HepG2 (cell line): ENCODE measurements at regions not wholly inside any gene's neighbourhood (a gene's known extent, or its start where the extent isn't known, plus 50 kb on each side); places are given as distances from the start of the nearest gene placed in this dataset.

Source experiments
- FOXA1 ChIP-seq, 2 experiments: fragments of 450-650 bp in 1 of 2; sonication (generic) in 1 of 2; formaldehyde crosslinking in 1 of 2; IDR thresholded peaks; 2 replicates each; pipeline versions ENCODE4 v1.4.0 to v1.6.1; 2016 to 2020; ENCODE audit warnings: missing genetic modification reagents in 1 of 2
- HNF4A ChIP-seq: sonication (generic); formaldehyde crosslinking; IDR thresholded peaks from 2 replicates; pipeline ENCODE4 v1.4.0; 2020; ENCODE audit warnings: missing genetic modification reagents
- JUNB ChIP-seq: sonication (generic); formaldehyde crosslinking; IDR thresholded peaks from 2 replicates; pipeline ENCODE4 v1.8.0; 2022; ENCODE audit warnings: missing genetic modification reagents, mild to moderate bottlenecking, borderline replicate concordance
- NCOR1 ChIP-seq: fragments of 200-600 bp; sonication (generic); IDR thresholded peaks from 2 replicates; pipeline ENCODE4 v1.7.0; 2017; ENCODE audit warnings: antibody characterized with exemption, low read length, borderline replicate concordance
- PCBP2 ChIP-seq: fragments of 200-400 bp; formaldehyde crosslinking; optimal IDR thresholded peaks from 2 replicates; pipeline ENCODE3; 2018; ENCODE audit warnings: low read length, low read depth; ENCODE audit not compliant: poor library complexity, severe bottlenecking
- POGK ChIP-seq: sonication (generic); formaldehyde crosslinking; conservative IDR thresholded peaks from 2 replicates; pipeline ENCODE4 v1.8.0; 2022; ENCODE audit warnings: mild to moderate bottlenecking, moderate library complexity, missing genetic modification reagents
- RFXAP ChIP-seq: sonication (generic); formaldehyde crosslinking; IDR thresholded peaks from 2 replicates; pipeline ENCODE4 v1.4.0; 2020; ENCODE audit warnings: missing genetic modification reagents, borderline replicate concordance
- SNAI1 ChIP-seq: sonication (generic); formaldehyde crosslinking; IDR thresholded peaks from 2 replicates; pipeline ENCODE4 v1.5.0; 2020; ENCODE audit warnings: mild to moderate bottlenecking, missing genetic modification reagents, borderline replicate concordance
- SOX6 ChIP-seq, 2 experiments: fragments of 450-650 bp in 1 of 2; sonication (generic) in 1 of 2; formaldehyde crosslinking in 1 of 2; IDR thresholded peaks; 2 replicates each; pipeline versions ENCODE4 v1.4.0 to v1.6.1; 2017 to 2020; ENCODE audit warnings: antibody characterized with exemption in 1 of 2, mild to moderate bottlenecking in 1 of 2, missing genetic modification reagents in 1 of 2
- STAG1 ChIP-seq: sonication (generic); formaldehyde crosslinking; IDR thresholded peaks from 2 replicates; pipeline ENCODE4 v1.4.0; 2020; ENCODE audit warnings: missing genetic modification reagents
- U2AF1 ChIP-seq: fragments of 200-400 bp; formaldehyde crosslinking; optimal IDR thresholded peaks from 2 replicates; pipeline ENCODE3; 2017; ENCODE audit warnings: mild to moderate bottlenecking, low read depth, low read length
- ZNF629 ChIP-seq: sonication (generic); formaldehyde crosslinking; conservative IDR thresholded peaks from 2 replicates; pipeline ENCODE4 v1.5.0; 2020; ENCODE audit warnings: missing genetic modification reagents
- TF ChIP-seq, protein P1 (sequence below): sonication (generic); formaldehyde crosslinking; IDR thresholded peaks from 2 replicates; pipeline ENCODE4 v1.5.0; 2020; ENCODE audit warnings: mild to moderate bottlenecking, missing genetic modification reagents, moderate library complexity

DNA sequence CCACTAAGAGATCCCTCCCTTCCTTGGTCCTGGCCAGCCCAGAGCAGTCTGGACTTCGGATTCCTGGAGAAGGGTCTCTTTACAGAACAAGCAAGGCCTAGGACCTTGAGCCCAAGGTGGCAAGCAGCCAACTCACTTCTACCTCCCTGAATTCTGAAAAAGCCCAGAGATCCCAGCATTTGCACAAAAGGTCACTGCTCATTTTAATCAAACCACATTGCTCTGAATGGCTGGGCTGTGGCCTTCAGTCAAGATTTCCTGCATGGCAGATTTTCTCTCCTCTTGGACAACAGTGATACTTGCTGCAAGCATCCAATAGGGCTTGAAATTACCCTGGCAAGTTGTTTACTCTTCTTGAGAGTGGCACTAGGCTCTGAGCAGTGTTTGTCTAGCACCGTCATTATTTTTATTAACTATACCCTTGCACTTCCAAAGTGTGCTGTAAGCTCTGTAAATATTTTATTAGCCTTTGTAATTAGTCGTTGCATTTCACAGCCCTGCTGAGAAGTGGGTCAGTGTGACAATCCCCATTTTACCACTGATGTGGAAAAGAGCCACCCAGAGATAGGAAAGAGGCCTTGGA, 274.7 kb upstream of the CTNNB1 start (continued):
- no peak for TF ChIP-seq POGK
- no peak for TF ChIP-seq SNAI1 (CRISPR knock-in tag)
- no peak for TF ChIP-seq STAG1 (CRISPR knock-in tag)
- peak; percentile 31; the same call in 1 of the 2 replicates for TF ChIP-seq NCOR1
- TF ChIP-seq JUNB (CRISPR knock-in tag) = no peak
- no peak for TF ChIP-seq U2AF1
- TF ChIP-seq HNF4A (CRISPR knock-in tag) = peak; percentile 74
- TF ChIP-seq PCBP2 = no peak
- no peak for TF ChIP-seq FOXA1 (IDR thresholded peaks at IDR 0.05)
- TF ChIP-seq FOXA1 (CRISPR knock-in tag; IDR thresholded peaks at IDR 0.05) = 0 out of 2 replicates have a peak, but pooled peaks have one; percentile 2
- no peak for TF ChIP-seq RFXAP (CRISPR knock-in tag)
- TF ChIP-seq SOX6 (IDR thresholded peaks at IDR 0.05) = no peak
- peak; percentile 35; the same call in 1 of the 2 replicates for TF ChIP-seq SOX6 (CRISPR knock-in tag; IDR thresholded peaks at IDR 0.05)
- TF ChIP-seq ZNF629 = peak; percentile 4; the same call in 1 of the 2 replicates
- TF ChIP-seq, protein P1, sequence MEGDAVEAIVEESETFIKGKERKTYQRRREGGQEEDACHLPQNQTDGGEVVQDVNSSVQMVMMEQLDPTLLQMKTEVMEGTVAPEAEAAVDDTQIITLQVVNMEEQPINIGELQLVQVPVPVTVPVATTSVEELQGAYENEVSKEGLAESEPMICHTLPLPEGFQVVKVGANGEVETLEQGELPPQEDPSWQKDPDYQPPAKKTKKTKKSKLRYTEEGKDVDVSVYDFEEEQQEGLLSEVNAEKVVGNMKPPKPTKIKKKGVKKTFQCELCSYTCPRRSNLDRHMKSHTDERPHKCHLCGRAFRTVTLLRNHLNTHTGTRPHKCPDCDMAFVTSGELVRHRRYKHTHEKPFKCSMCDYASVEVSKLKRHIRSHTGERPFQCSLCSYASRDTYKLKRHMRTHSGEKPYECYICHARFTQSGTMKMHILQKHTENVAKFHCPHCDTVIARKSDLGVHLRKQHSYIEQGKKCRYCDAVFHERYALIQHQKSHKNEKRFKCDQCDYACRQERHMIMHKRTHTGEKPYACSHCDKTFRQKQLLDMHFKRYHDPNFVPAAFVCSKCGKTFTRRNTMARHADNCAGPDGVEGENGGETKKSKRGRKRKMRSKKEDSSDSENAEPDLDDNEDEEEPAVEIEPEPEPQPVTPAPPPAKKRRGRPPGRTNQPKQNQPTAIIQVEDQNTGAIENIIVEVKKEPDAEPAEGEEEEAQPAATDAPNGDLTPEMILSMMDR = no peak
